ENCODE measurements at regions not wholly inside any gene's neighbourhood (a gene's known extent, or its start where the extent isn't known, plus 50 kb on each side); places are given as distances from the start of the nearest gene placed in this dataset.
A peak's percentile ranks its signal among the peaks of the same experiment; 100 is the strongest.

- no peak for TF ChIP-seq PBX3 (IDR thresholded peaks at IDR 0.05; ENCODE audit: insufficient replicate concordance, low read depth, low read length)
These were observed 82.8 kb downstream of the MAGEB10 start (continued) for GRCh38 chrX:27890611-27891010.

GRCh38 chrX:27889878-27890277 lies 82.1 kb downstream of the MAGEB10 start:
- H4K20me1 ChIP-seq (ENCODE audit: control insufficient read depth, insufficient read depth) = no peaks in the 10 kb centered on the region
- H3K4me2 ChIP-seq (ENCODE audit: control insufficient read depth, insufficient read depth) = no peak overlapping the region
- DNase-seq (ENCODE audit: low read depth, low spot score) (no peak), ATAC-seq (peak; percentile 27; the same call in 1 of the 3 replicates), FAIRE-seq (no peak)
- no peaks in the 10 kb centered on the region for H3K4me1 ChIP-seq (ENCODE audit: control insufficient read depth, insufficient read depth, low read length)
- no peaks in the 10 kb centered on the region for H3K9me3 ChIP-seq (replicated peaks; ENCODE audit: control insufficient read depth, insufficient read depth, low read length)
- no peak overlapping the region for H3K4me3 ChIP-seq
- H3K27ac ChIP-seq (ENCODE audit: control insufficient read depth, insufficient read depth) = no peak overlapping the region
- ChIA-PET SMC1A (ENCODE audit: uncharacterized antibody, unreplicated experiment) (interaction anchor here (0.7 kb wide), 1 partner anchor 113 kb away, joined by 3 read pairs; no protein-coding TSS in a partner anchor), RAD21 (ENCODE audit: unreplicated experiment) (no interaction called here), CTCF (no interaction called here), POLR2A (no interaction called here)
- WGBS (ENCODE audit: insufficient coverage, insufficient replicate concordance, low lambda C conversion rate, missing lambda C conversion rate) = 2% methylated on average over 2 of the region's 2 CpGs
- intact Hi-C loops (cut with micrococcal nuclease; ENCODE audit: unreplicated experiment) (no loop called here), in situ Hi-C loops (cut with MboI) (no loop called here)
- no TSS peak for BruUV-seq (replicated peaks)
- H3K27me3 ChIP-seq (replicated peaks in 1 of 2; ENCODE audit: control insufficient read depth in 2 of 2, insufficient read depth in 2 of 2, low read length in 1 of 2) = no peaks in the 10 kb centered on the region
- no peak overlapping the region for H3K9ac ChIP-seq (ENCODE audit: control insufficient read depth, insufficient read depth, low read length)
- H3K79me2 ChIP-seq (ENCODE audit: control insufficient read depth, insufficient read depth, low read length) = no peaks in the 10 kb centered on the region
- no peaks in the 10 kb centered on the region for H3K36me3 ChIP-seq (ENCODE audit: control insufficient read depth in 2 of 2, insufficient read depth in 2 of 2, low read length in 1 of 2)
- H2AFZ ChIP-seq (ENCODE audit: control insufficient read depth, low read depth, low read length) = no peak overlapping the region
- no peak for TF ChIP-seq ATF2 (IDR thresholded peaks at IDR 0.05; ENCODE audit: low read length)
- no peak for TF ChIP-seq RUNX3 (IDR thresholded peaks at IDR 0.05; ENCODE audit: low read length)
- no peak for TF ChIP-seq TCF3 (IDR thresholded peaks at IDR 0.05; ENCODE audit: borderline replicate concordance, insufficient read depth, low read depth, low read length)
- no peak for TF ChIP-seq E4F1 (IDR thresholded peaks at IDR 0.05; ENCODE audit: borderline replicate concordance, partially characterized antibody)
- no peak for TF ChIP-seq SMC3 (IDR thresholded peaks at IDR 0.05; ENCODE audit: borderline replicate concordance, low read length)
- TF ChIP-seq RBBP5 (conservative IDR thresholded peaks at IDR 0.05) = no peak
- TF ChIP-seq TBL1XR1 (IDR thresholded peaks at IDR 0.05; ENCODE audit: low read depth, low read length) = no peak
- TF ChIP-seq STAT3 (IDR thresholded peaks at IDR 0.05; ENCODE audit: low read depth, low read length) = no peak
- TF ChIP-seq ETV6 (conservative IDR thresholded peaks at IDR 0.05 in 1 of 2, IDR thresholded peaks at IDR 0.05 in 1 of 2; ENCODE audit: borderline replicate concordance in 1 of 2, low read depth in 1 of 2) = no peak
- TF ChIP-seq TCF12 (IDR thresholded peaks at IDR 0.05; ENCODE audit: low read depth, low read length) = no peak
- TF ChIP-seq SREBF2 (IDR thresholded peaks at IDR 0.05; ENCODE audit: low read length) = no peak
- TF ChIP-seq NKRF (conservative IDR thresholded peaks at IDR 0.05) = no peak
- no peak for TF ChIP-seq ZNF384 (IDR thresholded peaks at IDR 0.05; ENCODE audit: borderline replicate concordance, low read depth, low read length)
- no peak for TF ChIP-seq SIX5 (IDR thresholded peaks at IDR 0.05; ENCODE audit: low read depth, low read length, severe bottlenecking)
- TF ChIP-seq CHD2 (IDR thresholded peaks at IDR 0.05; ENCODE audit: borderline replicate concordance, low read depth, low read length) = no peak

All from GM12878 (cell line).